ENCODE measurements at regions not wholly inside any gene's neighbourhood (a gene's known extent, or its start where the extent isn't known, plus 50 kb on each side); places are given as distances from the start of the nearest gene placed in this dataset.

- DNase-seq (ENCODE audit: low spot score) (no peak), ATAC-seq (no peak)
- H3K27me3 Mint-ChIP-seq: no peaks in the 10 kb centered on the region
- H3K9me3 Mint-ChIP-seq: peaks cover 21% of the 10 kb centered on the region
- H3K4me3 Mint-ChIP-seq: no peak overlapping the region
- H3K4me1 Mint-ChIP-seq (ENCODE audit: low read depth in 2 of 2): no peaks in the 10 kb centered on the region
- no peaks in the 10 kb centered on the region for H3K36me3 Mint-ChIP-seq
- H3K27ac Mint-ChIP-seq: no peak overlapping the region
Measured at GRCh38 chr15:87212041-87212440, 1044.5 kb downstream of the NTRK3 start.

GRCh38 chr15:87211547-87211946 lies 1045.0 kb downstream of the NTRK3 start:
- no peak overlapping the region for H3K4me3 Mint-ChIP-seq
- no peak for ATAC-seq
- no peaks in the 10 kb centered on the region for H3K27me3 Mint-ChIP-seq
- H3K27ac Mint-ChIP-seq: no peak overlapping the region
- no peaks in the 10 kb centered on the region for H3K4me1 Mint-ChIP-seq (ENCODE audit: low read depth in 2 of 2)
- H3K36me3 Mint-ChIP-seq: no peaks in the 10 kb centered on the region
- DNase-seq (ENCODE audit: low spot score): no peak
- peaks cover 18% of the 10 kb centered on the region for H3K9me3 Mint-ChIP-seq

- Mint-ChIP-seq H3K4me3 (no peak overlapping the region), H3K27ac (no peak overlapping the region), H3K9me3 (peaks cover 18% of the 10 kb centered on the region), H3K36me3 (no peaks in the 10 kb centered on the region), H3K4me1 (ENCODE audit: low read depth in 2 of 2) (no peaks in the 10 kb centered on the region), H3K27me3 (no peaks in the 10 kb centered on the region)
- ATAC-seq: no peak
- DNase-seq (ENCODE audit: low spot score): no peak
Measured at GRCh38 chr15:87209891-87210689, 1046.4 kb downstream of the NTRK3 start.

GRCh38 chr15:87207990-87208580 lies 1048.5 kb downstream of the NTRK3 start:
- no peak overlapping the region for H3K4me3 Mint-ChIP-seq
- DNase-seq (ENCODE audit: low spot score): no peak

GRCh38 chr15:87207251-87207650 lies 1049.3 kb downstream of the NTRK3 start:
- ATAC-seq: no peak

More at GRCh38 chr15:87207990-87208580, 1048.5 kb downstream of the NTRK3 start:
- Mint-ChIP-seq H3K27me3 (no peaks in the 10 kb centered on the region), H3K4me1 (ENCODE audit: low read depth in 2 of 2) (no peaks in the 10 kb centered on the region), H3K27ac (no peak overlapping the region), H3K36me3 (no peaks in the 10 kb centered on the region), H3K9me3 (peaks cover 9% of the 10 kb centered on the region)
- ATAC-seq: no peak

GRCh38 chr15:87201986-87202385 lies 1054.6 kb downstream of the NTRK3 start:
- Mint-ChIP-seq H3K4me3 (no peak overlapping the region), H3K27me3 (no peaks in the 10 kb centered on the region), H3K36me3 (no peaks in the 10 kb centered on the region), H3K4me1 (ENCODE audit: low read depth in 2 of 2) (no peaks in the 10 kb centered on the region), H3K9me3 (peaks cover 7% of the 10 kb centered on the region), H3K27ac (no peak overlapping the region)
- ATAC-seq: no peak
- DNase-seq (ENCODE audit: low spot score): no peak

More at GRCh38 chr15:87207251-87207650, 1049.3 kb downstream of the NTRK3 start:
- no peaks in the 10 kb centered on the region for H3K4me1 Mint-ChIP-seq (ENCODE audit: low read depth in 2 of 2)
- no peak overlapping the region for H3K27ac Mint-ChIP-seq
- no peak for DNase-seq (ENCODE audit: low spot score)
- H3K9me3 Mint-ChIP-seq: peaks cover 9% of the 10 kb centered on the region
- no peaks in the 10 kb centered on the region for H3K36me3 Mint-ChIP-seq
- no peak overlapping the region for H3K4me3 Mint-ChIP-seq
- H3K27me3 Mint-ChIP-seq: no peaks in the 10 kb centered on the region

- peaks cover 12% of the 10 kb centered on the region for H3K9me3 Mint-ChIP-seq
- no peaks in the 10 kb centered on the region for H3K27me3 Mint-ChIP-seq
- no peaks in the 10 kb centered on the region for H3K4me1 Mint-ChIP-seq (ENCODE audit: low read depth in 2 of 2)
- no peaks in the 10 kb centered on the region for H3K36me3 Mint-ChIP-seq
- no peak for DNase-seq (ENCODE audit: low spot score)
- H3K4me3 Mint-ChIP-seq: no peak overlapping the region
- H3K27ac Mint-ChIP-seq: no peak overlapping the region
- no peak for ATAC-seq
Measured at GRCh38 chr15:87200149-87200548, 1056.4 kb downstream of the NTRK3 start.

GRCh38 chr15:87197981-87198380 lies 1058.6 kb downstream of the NTRK3 start:
- no peaks in the 10 kb centered on the region for H3K36me3 Mint-ChIP-seq
- H3K9me3 Mint-ChIP-seq: peaks cover 18% of the 10 kb centered on the region
- ATAC-seq (no peak), DNase-seq (ENCODE audit: low spot score) (no peak)
- H3K4me3 Mint-ChIP-seq: no peak overlapping the region
- H3K27me3 Mint-ChIP-seq: no peaks in the 10 kb centered on the region
- H3K4me1 Mint-ChIP-seq (ENCODE audit: low read depth in 2 of 2): no peaks in the 10 kb centered on the region
- no peak overlapping the region for H3K27ac Mint-ChIP-seq

- Mint-ChIP-seq H3K27me3 (no peaks in the 10 kb centered on the region), H3K27ac (no peak overlapping the region), H3K4me1 (ENCODE audit: low read depth in 2 of 2) (no peaks in the 10 kb centered on the region), H3K9me3 (peaks cover 20% of the 10 kb centered on the region), H3K36me3 (no peaks in the 10 kb centered on the region), H3K4me3 (no peak overlapping the region)
- ATAC-seq (no peak), DNase-seq (ENCODE audit: low spot score) (no peak)
Measured at GRCh38 chr15:87196498-87196897, 1060.0 kb downstream of the NTRK3 start.

GRCh38 chr15:87193481-87193880 lies 1063.1 kb downstream of the NTRK3 start:
- ATAC-seq: no peak
- no peak for DNase-seq (ENCODE audit: low spot score)
- H3K36me3 Mint-ChIP-seq: no peaks in the 10 kb centered on the region
- no peaks in the 10 kb centered on the region for H3K27me3 Mint-ChIP-seq
- H3K4me3 Mint-ChIP-seq: no peak overlapping the region
- H3K27ac Mint-ChIP-seq: no peak overlapping the region
- peaks cover 15% of the 10 kb centered on the region for H3K9me3 Mint-ChIP-seq
- no peaks in the 10 kb centered on the region for H3K4me1 Mint-ChIP-seq (ENCODE audit: low read depth in 2 of 2)

- H3K4me1 Mint-ChIP-seq (ENCODE audit: low read depth in 2 of 2): no peaks in the 10 kb centered on the region
- H3K27ac Mint-ChIP-seq: no peak overlapping the region
- ATAC-seq: no peak
Measured at GRCh38 chr15:87167706-87168105, 1088.0 kb downstream of the AGBL1 start.

GRCh38 chr15:87167055-87167454 lies 1087.4 kb downstream of the AGBL1 start:
- H3K36me3 Mint-ChIP-seq: no peaks in the 10 kb centered on the region
- no peaks in the 10 kb centered on the region for H3K4me1 Mint-ChIP-seq (ENCODE audit: low read depth in 2 of 2)
- H3K4me3 Mint-ChIP-seq: no peak overlapping the region
- DNase-seq (ENCODE audit: low spot score): no peak
- no peaks in the 10 kb centered on the region for H3K27me3 Mint-ChIP-seq
- ATAC-seq: no peak
- peaks cover 21% of the 10 kb centered on the region for H3K9me3 Mint-ChIP-seq
- H3K27ac Mint-ChIP-seq: no peak overlapping the region

More at GRCh38 chr15:87167706-87168105, 1088.0 kb downstream of the AGBL1 start:
- H3K9me3 Mint-ChIP-seq: peaks cover 21% of the 10 kb centered on the region
- no peak overlapping the region for H3K4me3 Mint-ChIP-seq
- no peak for DNase-seq (ENCODE audit: low spot score)
- H3K27me3 Mint-ChIP-seq: no peaks in the 10 kb centered on the region
- H3K36me3 Mint-ChIP-seq: no peaks in the 10 kb centered on the region

GRCh38 chr15:87155771-87156170 lies 1076.1 kb downstream of the AGBL1 start:
- Mint-ChIP-seq H3K27ac (no peak overlapping the region), H3K27me3 (no peaks in the 10 kb centered on the region), H3K36me3 (no peaks in the 10 kb centered on the region), H3K4me3 (no peak overlapping the region), H3K4me1 (ENCODE audit: low read depth in 2 of 2) (no peaks in the 10 kb centered on the region), H3K9me3 (peaks cover 11% of the 10 kb centered on the region)
- no peak for ATAC-seq
- no peak for DNase-seq (ENCODE audit: low spot score)

GRCh38 chr15:87154761-87155160 lies 1075.1 kb downstream of the AGBL1 start:
- Mint-ChIP-seq H3K27ac (no peak overlapping the region), H3K4me1 (ENCODE audit: low read depth in 2 of 2) (no peaks in the 10 kb centered on the region), H3K9me3 (peaks cover 11% of the 10 kb centered on the region), H3K27me3 (no peaks in the 10 kb centered on the region), H3K4me3 (no peak overlapping the region), H3K36me3 (no peaks in the 10 kb centered on the region)
- no peak for ATAC-seq
- no peak for DNase-seq (ENCODE audit: low spot score)

All from natural killer cell treated with Interleukin-12 subunit alpha and Interleukin-12 subunit beta and Interleukin-15 and Interleukin-18, amount 100 ng/mL, for 72 hours (primary cell).